Fibroblast of lung (primary cell): ENCODE measurements at regions not wholly inside any gene's neighbourhood (a gene's known extent, or its start where the extent isn't known, plus 50 kb on each side); places are given as distances from the start of the nearest gene placed in this dataset.

Experiments used
- DNase-seq, 2 donors: peaks; one replicate each; pipeline versions ENCODE4 v3.0.0 to v3.0.0-alpha.2; 2010; ENCODE audit warnings: low read depth in 2 of 2
- H2AFZ ChIP-seq: 2 replicates; pipeline ENCODE4 v1.5.1; 2012; ENCODE audit warnings: low read length, control low read depth, inconsistent platforms
- H3K27ac ChIP-seq: 2 replicates; pipeline ENCODE4 v1.5.1; 2011; ENCODE audit warnings: low read length, control low read depth; ENCODE audit not compliant: insufficient read depth
- H3K27me3 ChIP-seq: 2 replicates; pipeline ENCODE4 v1.5.1; 2011; ENCODE audit warnings: mild to moderate bottlenecking, low read length; ENCODE audit not compliant: control insufficient read depth, insufficient read depth
- H3K36me3 ChIP-seq: 2 replicates; pipeline ENCODE4 v1.5.1; 2011; ENCODE audit warnings: low read length; ENCODE audit not compliant: control insufficient read depth, insufficient read depth
- H3K4me1 ChIP-seq: 2 replicates; pipeline ENCODE4 v1.5.1; 2011; ENCODE audit warnings: low read length; ENCODE audit not compliant: control insufficient read depth, insufficient read depth; ENCODE audit errors: extremely low read depth
- H3K4me2 ChIP-seq: 2 replicates; pipeline ENCODE4 v1.5.1; 2011; ENCODE audit warnings: low read length, control low read depth; ENCODE audit not compliant: insufficient read depth; ENCODE audit errors: extremely low read depth
- H3K4me3 ChIP-seq, 4 experiments: fragments of 200-600 bp in 1 of 4; sonication (generic) in 1 of 4; replicated peaks in 1 of 4; 2 replicates each; pipeline ENCODE4 v1.5.1; 2011 to 2016; ENCODE audit warnings: low read length in 4 of 4, low read depth in 3 of 4, mild to moderate bottlenecking in 3 of 4, control low read depth in 2 of 4, inconsistent platforms in 1 of 4, mixed read lengths in 1 of 4; ENCODE audit not compliant: insufficient read depth in 1 of 4; ENCODE audit errors: control extremely low read depth in 1 of 4
- H3K79me2 ChIP-seq: 2 replicates; pipeline ENCODE4 v1.5.1; 2012; ENCODE audit warnings: mild to moderate bottlenecking, low read length, inconsistent platforms; ENCODE audit not compliant: control insufficient read depth, insufficient read depth
- H3K9ac ChIP-seq: 2 replicates; pipeline ENCODE4 v1.5.1; 2011; ENCODE audit warnings: mild to moderate bottlenecking, low read length, control low read depth; ENCODE audit not compliant: insufficient read depth
- H3K9me3 ChIP-seq: 2 replicates; pipeline ENCODE4 v1.5.1; 2012; ENCODE audit warnings: low read depth, low read length; ENCODE audit not compliant: control insufficient read depth, insufficient read depth
- H4K20me1 ChIP-seq: 2 replicates; pipeline ENCODE4 v1.5.1; 2011; ENCODE audit warnings: low read length; ENCODE audit not compliant: control insufficient read depth, insufficient read depth; ENCODE audit errors: extremely low read depth
- CTCF ChIP-seq, 2 donors: IDR thresholded peaks in 1 of 2; conservative IDR thresholded peaks in 1 of 2; 1 replicate in 1 of 2; 2 replicates in 1 of 2; pipeline ENCODE4 v1.5.1; 2011 to 2012; ENCODE audit warnings: low read length in 2 of 2, control low read depth in 1 of 2, inconsistent platforms in 1 of 2, low read depth in 1 of 2, mild to moderate bottlenecking in 1 of 2
- EZH2 ChIP-seq: IDR thresholded peaks from 2 replicates; pipeline ENCODE4 v1.5.1; 2012; ENCODE audit warnings: low read length, control low read depth, mild to moderate bottlenecking; ENCODE audit errors: missing control alignments

DNA sequence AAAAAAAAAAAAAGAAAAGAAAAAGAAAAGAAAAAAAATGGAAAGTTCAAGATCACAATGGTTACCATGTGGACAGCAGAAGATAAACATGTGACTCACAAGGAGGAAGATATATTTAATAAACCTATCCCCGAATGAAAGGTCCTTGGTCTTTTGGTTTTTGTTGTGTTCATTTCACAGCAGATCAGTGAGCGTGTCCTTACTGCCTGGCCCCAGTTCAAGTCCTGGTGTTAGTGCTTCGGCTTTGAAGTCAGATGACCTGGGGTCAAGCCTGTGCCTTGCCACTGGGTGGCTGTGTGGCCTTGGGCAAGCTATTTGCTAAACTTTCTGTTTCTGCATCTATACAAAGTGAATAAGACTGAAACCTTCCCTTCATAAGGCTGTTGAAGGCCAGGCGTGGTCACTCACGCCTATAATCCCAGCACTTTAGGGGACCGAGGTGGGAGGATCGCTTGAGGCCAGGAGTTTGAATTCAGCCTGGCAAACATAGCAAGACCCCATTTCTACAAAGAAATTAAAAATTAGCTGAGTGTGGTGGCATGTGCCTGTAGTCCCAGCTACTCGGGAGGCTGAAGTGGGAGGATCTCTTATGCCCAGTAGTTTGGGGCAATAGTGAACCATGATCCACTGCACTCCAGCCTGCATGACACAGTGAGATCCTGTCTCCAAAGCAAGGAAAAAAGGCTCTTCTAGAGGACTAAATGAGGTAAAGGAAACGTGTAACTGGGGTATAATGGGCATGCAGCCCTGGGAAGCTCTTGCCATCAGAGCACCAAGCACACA is 94.5 kb upstream of the SPATA31D4 start:
- no peaks in the 10 kb centered on the region for H3K79me2 ChIP-seq
- no peak overlapping the region for H3K4me2 ChIP-seq
- H3K9me3 ChIP-seq, result no peaks in the 10 kb centered on the region
- H3K4me1 ChIP-seq, result peaks cover 2% of the 10 kb centered on the region
- no peaks in the 10 kb centered on the region for H4K20me1 ChIP-seq
- H3K4me3 ChIP-seq, result no peak overlapping the region
- no peak overlapping the region for H3K27ac ChIP-seq
- H3K27me3 ChIP-seq, result no peaks in the 10 kb centered on the region
- H3K9ac ChIP-seq, result no peak overlapping the region
- no peaks in the 10 kb centered on the region for H3K36me3 ChIP-seq
- TF ChIP-seq CTCF (conservative IDR thresholded peaks at IDR 0.05 in 1 of 2, IDR thresholded peaks at IDR 0.05 in 1 of 2; ENCODE audit: low read depth in 1 of 2, low read length in 2 of 2) (no peak), EZH2 (no peak)
- peak in 1 of 2 donors; percentile 43 for DNase-seq
- H2AFZ ChIP-seq, result no peak overlapping the region

DNA sequence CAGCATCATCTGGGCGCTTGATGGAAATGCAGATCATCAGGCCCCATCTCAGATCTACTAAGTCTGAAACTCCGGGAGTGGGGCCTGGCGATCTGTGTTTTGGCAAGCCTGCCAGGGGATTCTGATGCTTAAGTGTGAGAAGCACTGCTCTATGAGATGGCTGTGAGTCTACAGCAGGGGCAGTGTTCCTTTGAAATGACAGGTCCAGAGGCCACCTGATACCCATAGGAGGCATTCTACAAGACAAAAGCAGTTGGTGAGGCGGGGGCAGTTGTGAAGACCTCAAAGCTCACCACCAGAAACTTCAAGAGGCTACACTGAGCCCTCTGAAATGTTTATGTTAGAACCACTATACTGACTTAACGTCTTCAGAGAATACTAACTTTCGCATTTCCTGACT is 86.9 kb upstream of the SPATA31D4 start:
- TF ChIP-seq EZH2 (no peak), CTCF (conservative IDR thresholded peaks at IDR 0.05 in 1 of 2, IDR thresholded peaks at IDR 0.05 in 1 of 2; ENCODE audit: low read depth in 1 of 2, low read length in 2 of 2) (no peak)
- no peaks in the 10 kb centered on the region for H3K36me3 ChIP-seq
- H2AFZ ChIP-seq, result no peak overlapping the region
- H3K9ac ChIP-seq, result no peak overlapping the region
- H3K4me2 ChIP-seq, result no peak overlapping the region
- no peaks in the 10 kb centered on the region for H3K9me3 ChIP-seq
- no peaks in the 10 kb centered on the region for H3K27me3 ChIP-seq
- peaks cover 3% of the 10 kb centered on the region for H3K4me1 ChIP-seq
- no peaks in the 10 kb centered on the region for H4K20me1 ChIP-seq
- H3K4me3 ChIP-seq, result no peak overlapping the region
- DNase-seq, result no peak
- H3K27ac ChIP-seq, result no peak overlapping the region
- no peaks in the 10 kb centered on the region for H3K79me2 ChIP-seq

DNA sequence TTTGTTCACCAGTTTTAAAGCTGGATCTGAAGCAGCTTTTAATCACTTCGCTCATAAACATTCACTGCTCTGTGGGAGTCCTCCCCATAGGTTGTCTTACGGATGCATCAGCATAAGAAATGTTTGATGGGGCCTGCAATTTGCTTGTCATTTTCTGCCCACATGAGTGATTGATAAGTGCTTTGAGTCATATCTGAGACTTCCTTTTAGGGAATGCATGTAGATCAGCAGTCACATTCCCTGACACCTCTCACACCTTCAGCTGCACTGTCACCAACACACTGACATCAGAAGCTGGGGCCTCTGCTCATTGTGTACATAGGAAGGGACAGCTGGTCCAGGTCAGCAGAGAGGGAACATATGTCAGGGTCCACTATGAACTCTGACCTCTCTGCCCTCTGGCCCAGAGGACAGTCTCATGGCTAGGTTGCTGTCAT is 84.1 kb upstream of the SPATA31D4 start:
- DNase-seq, result peak in 1 of 2 donors; percentile 16
- TF ChIP-seq EZH2 (no peak), CTCF (conservative IDR thresholded peaks at IDR 0.05 in 1 of 2, IDR thresholded peaks at IDR 0.05 in 1 of 2; ENCODE audit: low read depth in 1 of 2, low read length in 2 of 2) (no peak)

More for the DNA sequence above, 84.1 kb upstream of the SPATA31D4 start:
- H3K9me3 ChIP-seq, result no peaks in the 10 kb centered on the region
- peaks cover 3% of the 10 kb centered on the region for H3K4me1 ChIP-seq
- no peaks in the 10 kb centered on the region for H4K20me1 ChIP-seq
- no peak overlapping the region for H3K4me2 ChIP-seq
- H3K36me3 ChIP-seq, result no peaks in the 10 kb centered on the region
- H3K27me3 ChIP-seq, result no peaks in the 10 kb centered on the region
- no peak overlapping the region for H2AFZ ChIP-seq
- H3K79me2 ChIP-seq, result no peaks in the 10 kb centered on the region
- no peak overlapping the region for H3K9ac ChIP-seq
- no peak overlapping the region for H3K4me3 ChIP-seq
- H3K27ac ChIP-seq, result no peak overlapping the region
